ENCODE measurements at regions not wholly inside any gene's neighbourhood (a gene's known extent, or its start where the extent isn't known, plus 50 kb on each side); places are given as distances from the start of the nearest gene placed in this dataset.

GRCh38 chr18:76685860-76686259 lies 136.5 kb upstream of the ZNF236 start:
- TF ChIP-seq, protein P1, sequence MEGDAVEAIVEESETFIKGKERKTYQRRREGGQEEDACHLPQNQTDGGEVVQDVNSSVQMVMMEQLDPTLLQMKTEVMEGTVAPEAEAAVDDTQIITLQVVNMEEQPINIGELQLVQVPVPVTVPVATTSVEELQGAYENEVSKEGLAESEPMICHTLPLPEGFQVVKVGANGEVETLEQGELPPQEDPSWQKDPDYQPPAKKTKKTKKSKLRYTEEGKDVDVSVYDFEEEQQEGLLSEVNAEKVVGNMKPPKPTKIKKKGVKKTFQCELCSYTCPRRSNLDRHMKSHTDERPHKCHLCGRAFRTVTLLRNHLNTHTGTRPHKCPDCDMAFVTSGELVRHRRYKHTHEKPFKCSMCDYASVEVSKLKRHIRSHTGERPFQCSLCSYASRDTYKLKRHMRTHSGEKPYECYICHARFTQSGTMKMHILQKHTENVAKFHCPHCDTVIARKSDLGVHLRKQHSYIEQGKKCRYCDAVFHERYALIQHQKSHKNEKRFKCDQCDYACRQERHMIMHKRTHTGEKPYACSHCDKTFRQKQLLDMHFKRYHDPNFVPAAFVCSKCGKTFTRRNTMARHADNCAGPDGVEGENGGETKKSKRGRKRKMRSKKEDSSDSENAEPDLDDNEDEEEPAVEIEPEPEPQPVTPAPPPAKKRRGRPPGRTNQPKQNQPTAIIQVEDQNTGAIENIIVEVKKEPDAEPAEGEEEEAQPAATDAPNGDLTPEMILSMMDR (IDR thresholded peaks at IDR 0.05), result no peak
- TF ChIP-seq FOXM1 (IDR thresholded peaks at IDR 0.05; ENCODE audit: low read depth) (no peak), NFIC (IDR thresholded peaks at IDR 0.05; ENCODE audit: borderline replicate concordance) (no peak), REST (IDR thresholded peaks at IDR 0.05; ENCODE audit: low read depth, low read length) (no peak), RAD21 (IDR thresholded peaks at IDR 0.05; ENCODE audit: low read length) (no peak), USF2 (IDR thresholded peaks at IDR 0.05; ENCODE audit: borderline replicate concordance, low read depth, low read length) (no peak)
- TF ChIP-seq, protein P2, sequence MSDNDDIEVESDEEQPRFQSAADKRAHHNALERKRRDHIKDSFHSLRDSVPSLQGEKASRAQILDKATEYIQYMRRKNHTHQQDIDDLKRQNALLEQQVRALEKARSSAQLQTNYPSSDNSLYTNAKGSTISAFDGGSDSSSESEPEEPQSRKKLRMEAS (IDR thresholded peaks at IDR 0.05; ENCODE audit: low read depth), result no peak

Measured in SK-N-SH (cell line).